K562 (cell line): ENCODE measurements at regions not wholly inside any gene's neighbourhood (a gene's known extent, or its start where the extent isn't known, plus 50 kb on each side); places are given as distances from the start of the nearest gene placed in this dataset.

Experiments
- E2F5 ChIP-seq: sonication (generic); formaldehyde crosslinking; IDR thresholded peaks from 2 replicates; pipeline ENCODE4 v1.8.0; 2022; ENCODE audit warnings: mild to moderate bottlenecking, missing genetic modification reagents
- FOXK2 ChIP-seq, 2 experiments: fragments of 450-650 bp; IDR thresholded peaks in 1 of 2; conservative IDR thresholded peaks in 1 of 2; 2 replicates each; pipeline ENCODE4 v1.6.1; 2016; ENCODE audit warnings: low read depth in 2 of 2, mild to moderate bottlenecking in 1 of 2
- HOMEZ ChIP-seq: fragments of 250-450 bp; sonication (Bioruptor Pico); IDR thresholded peaks from 2 replicates; pipeline ENCODE4 v1.4.0; 2020; ENCODE audit warnings: mild to moderate bottlenecking, moderate library complexity
- MEF2A ChIP-seq: IDR thresholded peaks from 2 replicates; pipeline ENCODE4 v1.6.1; 2011; ENCODE audit warnings: low read depth, mild to moderate bottlenecking, low read length, moderate library complexity; ENCODE audit not compliant: control insufficient read depth
- NR4A1 ChIP-seq, 2 experiments: fragments of 250-450 bp in 1 of 2; fragments of 450-650 bp in 1 of 2; sonication (Bioruptor Pico) in 1 of 2; IDR thresholded peaks; 2 replicates each; pipeline versions ENCODE4 v1.4.0 to v1.6.1; 2016 to 2020; ENCODE audit warnings: mild to moderate bottlenecking in 2 of 2, missing compliant biosample characterization in 1 of 2, missing genetic modification characterization in 1 of 2, moderate library complexity in 1 of 2
- TEAD2 ChIP-seq: fragments of 450-650 bp; IDR thresholded peaks from 2 replicates; pipeline ENCODE4 v1.6.1; 2016; ENCODE audit warnings: missing genetic modification characterization, control low read depth, missing compliant biosample characterization
- YBX1 ChIP-seq: fragments of 450-650 bp; IDR thresholded peaks from 2 replicates; pipeline ENCODE4 v1.7.1; 2016; ENCODE audit warnings: mild to moderate bottlenecking
- ZBTB40 ChIP-seq, 2 experiments: fragments of 450-650 bp in 1 of 2; sonication (generic) in 1 of 2; formaldehyde crosslinking in 1 of 2; IDR thresholded peaks; 2 replicates each; pipeline versions ENCODE4 v1.7.1 to v1.9.0; 2016 to 2022; ENCODE audit warnings: inconsistent platforms in 1 of 2, mild to moderate bottlenecking in 1 of 2, missing genetic modification reagents in 1 of 2
- ZNF740 ChIP-seq, 3 experiments: fragments of 200-800 bp in 1 of 3; sonication (Bioruptor generic) in 1 of 3; sonication (generic) in 1 of 3; formaldehyde crosslinking in 1 of 3; IDR thresholded peaks; 2 replicates each; pipeline versions ENCODE4 v1.6.1 to v1.8.0; 2016 to 2022; ENCODE audit warnings: mild to moderate bottlenecking in 2 of 3, missing compliant biosample characterization in 2 of 3, missing genetic modification characterization in 2 of 3, missing genetic modification reagents in 1 of 3
- ZSCAN29 ChIP-seq: fragments of 450-650 bp; IDR thresholded peaks from 2 replicates; pipeline ENCODE4 v1.6.1; 2017

GRCh38 chr5:93055971-93056370 is 525.0 kb downstream of the NR2F1-AS1 start (continued):
- no peak for TF ChIP-seq ZNF740 (CRISPR knock-in tag; IDR thresholded peaks at IDR 0.05)
- TF ChIP-seq ZNF740 (tag; IDR thresholded peaks at IDR 0.05): no peak
- no peak for TF ChIP-seq HOMEZ (CRISPR knock-in tag)
- TF ChIP-seq MEF2A: no peak
- TF ChIP-seq NR4A1 (CRISPR knock-in tag; IDR thresholded peaks at IDR 0.05): no peak
- TF ChIP-seq NR4A1 (tag; IDR thresholded peaks at IDR 0.05): no peak
- TF ChIP-seq TEAD2 (tag): no peak
- TF ChIP-seq YBX1: no peak
- TF ChIP-seq FOXK2 (conservative IDR thresholded peaks at IDR 0.05 in 1 of 2, IDR thresholded peaks at IDR 0.05 in 1 of 2; ENCODE audit: low read depth in 2 of 2): no peak
- no peak for TF ChIP-seq ZSCAN29
- TF ChIP-seq ZBTB40 (IDR thresholded peaks at IDR 0.05): no peak
- no peak for TF ChIP-seq ZBTB40 (CRISPR knock-in tag; IDR thresholded peaks at IDR 0.05)
- TF ChIP-seq E2F5: no peak
